Breast epithelium (tissue), 3 donors: ENCODE measurements at regions not wholly inside any gene's neighbourhood (a gene's known extent, or its start where the extent isn't known, plus 50 kb on each side); places are given as distances from the start of the nearest gene placed in this dataset.

Source experiments
- CTCF ChIP-seq, 3 donors: fragments of 450-650 bp; IDR thresholded peaks; one replicate each; pipeline ENCODE4 v1.5.1; 2016 to 2017; ENCODE audit warnings: antibody characterized with exemption in 3 of 3, mild to moderate bottlenecking in 3 of 3, moderate library complexity in 3 of 3
- POLR2AphosphoS5 ChIP-seq, 3 donors: sonication (generic); formaldehyde crosslinking; IDR thresholded peaks; one replicate each; pipeline ENCODE4 v1.6.1; 2017; ENCODE audit warnings: antibody characterized with exemption in 3 of 3

DNA sequence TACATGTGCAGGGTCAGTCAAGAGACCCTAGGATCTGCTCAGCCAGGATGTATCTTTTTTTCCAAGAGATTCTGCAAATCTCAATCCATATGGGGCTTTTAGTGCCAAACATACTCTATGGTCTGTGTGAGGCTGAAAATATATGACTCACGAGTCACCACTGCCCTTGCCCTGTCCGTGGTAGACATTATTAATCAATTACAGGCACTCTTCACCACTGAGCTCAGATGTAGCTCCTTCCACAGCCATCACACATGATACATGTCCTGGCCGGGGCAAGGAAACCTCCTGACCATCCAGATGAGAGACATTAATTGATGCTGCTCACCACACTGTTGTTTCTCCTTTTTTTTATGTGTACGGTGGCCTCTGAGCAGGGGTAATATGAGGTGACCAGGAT, 90.2 kb upstream of the RET start:
- TF ChIP-seq CTCF (IDR thresholded peaks at IDR 0.05) (no peak), POLR2AphosphoS5 (IDR thresholded peaks at IDR 0.05) (no peak)
